ENCODE measurements at regions not wholly inside any gene's neighbourhood (a gene's known extent, or its start where the extent isn't known, plus 50 kb on each side); places are given as distances from the start of the nearest gene placed in this dataset.

- no peak for TF ChIP-seq CTCF (IDR thresholded peaks at IDR 0.05; ENCODE audit: borderline replicate concordance, extremely low read depth, low read length, poor library complexity, severe bottlenecking)
- no peak for TF ChIP-seq EZH2 (IDR thresholded peaks at IDR 0.05; ENCODE audit: borderline replicate concordance, low read depth, low read length, severe bottlenecking)
These were observed 1131.4 kb upstream of the PHF14 start for GRCh38 chr7:9842301-9842700.
